Prostate gland (tissue), 2 donors: ENCODE measurements at regions not wholly inside any gene's neighbourhood (a gene's known extent, or its start where the extent isn't known, plus 50 kb on each side); places are given as distances from the start of the nearest gene placed in this dataset.
"Not testable (repeated sequence)": the region's sequence is repeated elsewhere in the genome, so short reads cannot be mapped to it uniquely, and the experiment has no call there.

Experiments used
- CTCF ChIP-seq, 4 experiments: fragments of 200-600 bp in 2 of 4; fragments of 450-650 bp in 2 of 4; sonication (generic) in 2 of 4; IDR thresholded peaks; 1 replicate in 3 of 4; 2 replicates in 1 of 4; pipeline ENCODE4 v1.5.1; 2016 to 2019; ENCODE audit warnings: antibody characterized with exemption in 4 of 4, mild to moderate bottlenecking in 2 of 4, moderate library complexity in 2 of 4
- POLR2A ChIP-seq: fragments of 450-650 bp; IDR thresholded peaks from one replicate; pipeline ENCODE4 v1.6.1; 2016; ENCODE audit warnings: antibody characterized with exemption, mild to moderate bottlenecking

- TF ChIP-seq POLR2A; CTCF (IDR thresholded peaks at IDR 0.05): not testable (repeated sequence)
Observed at GRCh38 chr1:88517499-88517898, 166.6 kb upstream of the PKN2 start.
